CD14-positive monocyte (primary cell): ENCODE measurements at regions not wholly inside any gene's neighbourhood (a gene's known extent, or its start where the extent isn't known, plus 50 kb on each side); places are given as distances from the start of the nearest gene placed in this dataset.

Experiments used
- DNase-seq, 3 donors: peaks; one replicate each; pipeline ENCODE4 v3.0.0-alpha.2; 2011 to 2022
- H2AFZ ChIP-seq: 2 replicates; pipeline ENCODE4 v1.6.0; 2012; ENCODE audit warnings: mild to moderate bottlenecking, low read depth, low read length, inconsistent platforms; ENCODE audit not compliant: insufficient read depth, poor library complexity, severe bottlenecking
- H3K27ac ChIP-seq, 2 donors: 1 replicate in 1 of 2; 2 replicates in 1 of 2; pipeline ENCODE4 v1.5.1; 2012 to 2013; ENCODE audit warnings: low read length in 2 of 2, control low read depth in 1 of 2, inconsistent platforms in 1 of 2, low read depth in 1 of 2, mild to moderate bottlenecking in 1 of 2
- H3K27me3 ChIP-seq, 2 donors: one replicate each; pipeline versions ENCODE4 v1.6.0 to v1.6.1; 2011 to 2013; ENCODE audit warnings: low read length in 2 of 2; ENCODE audit not compliant: control insufficient read depth in 2 of 2, insufficient read depth in 2 of 2
- H3K36me3 ChIP-seq, 2 donors: replicated peaks in 1 of 2; 1 replicate in 1 of 2; 2 replicates in 1 of 2; pipeline versions ENCODE4 v1.5.1 to v1.6.1; 2012 to 2013; ENCODE audit warnings: low read length in 2 of 2, control low read depth in 1 of 2, inconsistent platforms in 1 of 2, mild to moderate bottlenecking in 1 of 2; ENCODE audit not compliant: insufficient read depth in 2 of 2, control insufficient read depth in 1 of 2
- H3K4me1 ChIP-seq, 2 donors: 1 replicate in 1 of 2; 2 replicates in 1 of 2; pipeline versions ENCODE4 v1.5.1 to v1.6.1; 2012 to 2013; ENCODE audit warnings: low read length in 2 of 2, control low read depth in 1 of 2, inconsistent platforms in 1 of 2, mild to moderate bottlenecking in 1 of 2, moderate library complexity in 1 of 2; ENCODE audit not compliant: insufficient read depth in 2 of 2, control insufficient read depth in 1 of 2
- H3K4me2 ChIP-seq: replicated peaks from 2 replicates; pipeline ENCODE3; 2012; ENCODE audit warnings: low read length, moderate library complexity, mild to moderate bottlenecking; ENCODE audit not compliant: poor library complexity, severe bottlenecking; ENCODE audit errors: extremely low read depth
- H3K4me3 ChIP-seq, 3 experiments: fragments of 200-600 bp in 1 of 3; sonication (generic) in 1 of 3; replicated peaks in 1 of 3; 1 replicate in 2 of 3; 2 replicates in 1 of 3; pipeline ENCODE4 v1.5.1; 2011 to 2013; ENCODE audit warnings: low read length in 3 of 3, mild to moderate bottlenecking in 3 of 3, control low read depth in 2 of 3, low read depth in 2 of 3, inconsistent platforms in 1 of 3, moderate library complexity in 1 of 3
- H3K79me2 ChIP-seq: 2 replicates; pipeline ENCODE4 v1.6.0; 2012; ENCODE audit warnings: mild to moderate bottlenecking, control low read depth, inconsistent platforms, low read length, moderate library complexity; ENCODE audit not compliant: insufficient read depth
- H3K9ac ChIP-seq: 2 replicates; pipeline ENCODE4 v1.6.0; 2017; ENCODE audit warnings: low read length, mild to moderate bottlenecking; ENCODE audit not compliant: insufficient read depth, poor library complexity, severe bottlenecking
- H3K9me3 ChIP-seq, 2 donors: replicated peaks in 1 of 2; 1 replicate in 1 of 2; 2 replicates in 1 of 2; pipeline versions ENCODE4 v1.5.1 to v1.6.1; 2012 to 2013; ENCODE audit warnings: low read length in 2 of 2, control low read depth in 1 of 2; ENCODE audit not compliant: control insufficient read depth in 1 of 2, insufficient read depth in 1 of 2
- H4K20me1 ChIP-seq: 2 replicates; pipeline ENCODE4 v1.6.0; 2012; ENCODE audit warnings: mild to moderate bottlenecking, low read length, control low read depth, moderate library complexity; ENCODE audit not compliant: insufficient read depth
- H3K27ac Mint-ChIP-seq, 7 donors: one replicate each; pipeline ENCODE4 v1.8.0; 2020; ENCODE audit warnings: mild to moderate bottlenecking in 7 of 7, mixed read lengths in 7 of 7, moderate library complexity in 6 of 7, inconsistent platforms in 2 of 7
- H3K27me3 Mint-ChIP-seq, 3 donors: one replicate each; pipeline ENCODE4 v1.8.0; 2021 to 2022; ENCODE audit warnings: low read depth in 3 of 3, mild to moderate bottlenecking in 3 of 3, mixed read lengths in 3 of 3, moderate library complexity in 3 of 3, inconsistent platforms in 1 of 3
- H3K36me3 Mint-ChIP-seq, 2 donors: one replicate each; pipeline ENCODE4 v1.8.0; 2020; ENCODE audit warnings: mixed read lengths in 2 of 2, inconsistent platforms in 1 of 2, mild to moderate bottlenecking in 1 of 2
- H3K4me1 Mint-ChIP-seq: one replicate; pipeline ENCODE4 v1.8.0; 2020; ENCODE audit warnings: mild to moderate bottlenecking, mixed read lengths
- H3K4me3 Mint-ChIP-seq, 2 donors: one replicate each; pipeline ENCODE4 v1.8.0; 2020; ENCODE audit warnings: mild to moderate bottlenecking in 2 of 2, mixed read lengths in 2 of 2, moderate library complexity in 1 of 2
- H3K9me3 Mint-ChIP-seq, 7 donors: one replicate each; pipeline ENCODE4 v1.8.0; 2020 to 2022; ENCODE audit warnings: mixed read lengths in 7 of 7, mild to moderate bottlenecking in 6 of 7, moderate library complexity in 6 of 7, inconsistent platforms in 2 of 7
- WGBS: methylation state at CpG from one replicate; pipeline ENCODE4 v1.1.5; 2013; ENCODE audit warnings: missing lambda C conversion rate; ENCODE audit not compliant: insufficient coverage; 5-methylcytosine and 5-hydroxymethylcytosine counted together
- intact Hi-C, 2 donors: fragments of 100-400 bp; cut with micrococcal nuclease; formaldehyde crosslinking; loops; one replicate each; pipeline versions ENCODE4 v1.15.0 to v1.15.1; 2023
- TF ChIP-seq, protein P1 (sequence below): fragments of 200-600 bp; IDR thresholded peaks from one replicate; pipeline ENCODE4 v1.8.0; 2022; ENCODE audit warnings: antibody characterized with exemption, mild to moderate bottlenecking

DNA sequence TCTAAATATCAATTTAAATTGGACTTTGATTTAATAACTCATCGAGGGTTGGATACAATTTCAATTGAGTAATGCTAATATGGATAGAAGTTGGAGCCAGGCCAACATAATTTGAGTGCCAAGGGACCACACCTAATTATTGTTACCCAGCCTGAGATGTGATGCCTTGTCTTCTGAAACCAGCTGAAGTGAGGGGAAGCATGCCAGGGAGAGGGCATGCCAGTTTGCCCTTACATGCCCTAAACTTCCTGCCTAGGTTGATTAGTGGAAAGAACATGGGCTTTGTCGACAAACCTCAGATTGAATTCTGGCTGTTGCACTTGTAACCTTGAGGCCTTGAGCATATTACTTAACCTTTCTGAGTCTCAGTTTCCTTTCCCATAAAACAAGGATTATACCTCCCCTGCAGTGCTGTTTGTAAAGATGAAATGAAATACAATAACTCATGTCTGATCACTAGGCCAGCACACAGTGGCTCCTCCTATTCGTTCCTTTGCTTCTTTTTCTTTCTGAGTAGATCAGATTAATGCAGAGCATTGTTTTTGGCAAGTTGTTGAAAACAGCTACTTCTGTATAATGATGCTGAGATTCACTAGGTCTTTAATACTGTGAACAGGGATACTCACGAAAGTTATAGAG is 412.8 kb downstream of the TLE4 start:
- H3K36me3 ChIP-seq = no peaks in the 10 kb centered on the region
- no peaks in the 10 kb centered on the region for H3K27me3 ChIP-seq
- no CpG with 5 or more reads among the region's 4 CpGs for WGBS
- no peaks in the 10 kb centered on the region for H4K20me1 ChIP-seq
- H3K79me2 ChIP-seq = no peaks in the 10 kb centered on the region
- no peaks in the 10 kb centered on the region for H3K4me1 ChIP-seq
- Mint-ChIP-seq H3K4me1 (no peaks in the 10 kb centered on the region), H3K36me3 (no peaks in the 10 kb centered on the region), H3K4me3 (no peak overlapping the region), H3K9me3 (peaks cover 0 to 10% (median 3%) of the 10 kb centered on the region in 7 donors), H3K27ac (no peak overlapping the region), H3K27me3 (no peaks in the 10 kb centered on the region)
- DNase-seq = no peak
- TF ChIP-seq, protein P1, sequence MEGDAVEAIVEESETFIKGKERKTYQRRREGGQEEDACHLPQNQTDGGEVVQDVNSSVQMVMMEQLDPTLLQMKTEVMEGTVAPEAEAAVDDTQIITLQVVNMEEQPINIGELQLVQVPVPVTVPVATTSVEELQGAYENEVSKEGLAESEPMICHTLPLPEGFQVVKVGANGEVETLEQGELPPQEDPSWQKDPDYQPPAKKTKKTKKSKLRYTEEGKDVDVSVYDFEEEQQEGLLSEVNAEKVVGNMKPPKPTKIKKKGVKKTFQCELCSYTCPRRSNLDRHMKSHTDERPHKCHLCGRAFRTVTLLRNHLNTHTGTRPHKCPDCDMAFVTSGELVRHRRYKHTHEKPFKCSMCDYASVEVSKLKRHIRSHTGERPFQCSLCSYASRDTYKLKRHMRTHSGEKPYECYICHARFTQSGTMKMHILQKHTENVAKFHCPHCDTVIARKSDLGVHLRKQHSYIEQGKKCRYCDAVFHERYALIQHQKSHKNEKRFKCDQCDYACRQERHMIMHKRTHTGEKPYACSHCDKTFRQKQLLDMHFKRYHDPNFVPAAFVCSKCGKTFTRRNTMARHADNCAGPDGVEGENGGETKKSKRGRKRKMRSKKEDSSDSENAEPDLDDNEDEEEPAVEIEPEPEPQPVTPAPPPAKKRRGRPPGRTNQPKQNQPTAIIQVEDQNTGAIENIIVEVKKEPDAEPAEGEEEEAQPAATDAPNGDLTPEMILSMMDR = no peak
- H2AFZ ChIP-seq = no peak overlapping the region
- H3K9me3 ChIP-seq = peaks cover 0 to 4% of the 10 kb centered on the region in 2 donors
- H3K4me3 ChIP-seq = no peak overlapping the region
- no peak overlapping the region for H3K9ac ChIP-seq
- intact Hi-C loops = no loop called here
- H3K27ac ChIP-seq = no peak overlapping the region
- H3K4me2 ChIP-seq = no peak overlapping the region

DNA sequence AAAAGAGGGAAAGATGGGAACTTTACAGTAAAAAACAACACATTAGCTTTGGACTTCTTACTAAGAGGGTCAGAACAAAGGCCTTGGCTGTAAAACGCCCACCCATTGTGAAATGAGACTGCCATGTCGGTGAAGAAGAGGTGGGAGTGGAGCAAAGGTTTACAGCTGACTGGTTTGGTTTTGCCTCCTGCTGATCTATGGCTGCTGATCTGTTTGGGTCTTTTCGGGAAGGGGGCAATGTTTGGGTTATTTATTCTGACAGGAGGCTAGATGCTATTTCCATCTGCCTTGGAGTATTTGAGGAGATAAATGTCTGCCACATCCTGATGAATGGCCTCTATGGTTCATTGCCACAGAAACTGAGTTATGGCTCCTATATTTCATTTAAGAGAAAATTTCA is 408.7 kb downstream of the TLE4 start:
- TF ChIP-seq, protein P1 = no peak
- Mint-ChIP-seq H3K36me3 (no peaks in the 10 kb centered on the region), H3K27ac (no peak overlapping the region), H3K4me1 (no peaks in the 10 kb centered on the region), H3K27me3 (no peaks in the 10 kb centered on the region), H3K9me3 (peaks cover 0 to 14% (median 6%) of the 10 kb centered on the region in 7 donors), H3K4me3 (no peak overlapping the region)
- Histone ChIP-seq H3K27me3 (no peaks in the 10 kb centered on the region), H3K4me3 (no peak overlapping the region), H3K27ac (no peak overlapping the region), H3K36me3 (no peaks in the 10 kb centered on the region), H4K20me1 (no peaks in the 10 kb centered on the region), H3K4me1 (no peaks in the 10 kb centered on the region), H3K79me2 (no peaks in the 10 kb centered on the region), H3K4me2 (no peak overlapping the region), H3K9ac (no peak overlapping the region), H2AFZ (no peak overlapping the region), H3K9me3 (peaks cover 4 to 6% of the 10 kb centered on the region in 2 donors)
- WGBS = 56% methylated on average over 2 of the region's 3 CpGs
- DNase-seq = no peak
- intact Hi-C loops = no loop called here
